ENCODE measurements at regions not wholly inside any gene's neighbourhood (a gene's known extent, or its start where the extent isn't known, plus 50 kb on each side); places are given as distances from the start of the nearest gene placed in this dataset.
"Not testable (repeated sequence)": the region's sequence is repeated elsewhere in the genome, so short reads cannot be mapped to it uniquely, and the experiment has no call there.

GRCh38 chr2:204145791-204146190 is 209.2 kb downstream of the ICOS start:
- no peak for DNase-seq

- DNase-seq, result not testable (repeated sequence)
Observed at GRCh38 chr2:204147040-204147439, 210.5 kb downstream of the ICOS start.

DNA sequence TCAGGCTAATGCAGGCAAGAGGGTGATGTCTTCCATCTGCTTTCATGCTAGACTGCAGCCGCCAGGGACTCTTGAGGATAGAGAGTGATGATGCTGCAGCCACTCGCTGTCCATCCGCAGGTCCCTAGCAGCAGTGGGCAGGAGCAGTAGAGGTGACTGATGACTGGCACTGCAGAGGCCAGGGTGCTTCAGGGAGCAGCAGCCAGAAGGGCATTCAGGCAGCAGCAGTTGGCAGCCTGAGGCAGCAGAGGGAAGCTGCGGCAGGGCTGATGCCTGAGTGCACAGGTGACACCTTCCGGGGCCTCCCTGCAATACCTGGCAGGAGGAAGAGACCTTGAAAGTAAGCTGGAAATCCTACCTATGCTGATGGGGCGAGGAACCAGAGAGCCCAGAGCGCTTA is 214.2 kb downstream of the ICOS start:
- no peak for DNase-seq

DNA sequence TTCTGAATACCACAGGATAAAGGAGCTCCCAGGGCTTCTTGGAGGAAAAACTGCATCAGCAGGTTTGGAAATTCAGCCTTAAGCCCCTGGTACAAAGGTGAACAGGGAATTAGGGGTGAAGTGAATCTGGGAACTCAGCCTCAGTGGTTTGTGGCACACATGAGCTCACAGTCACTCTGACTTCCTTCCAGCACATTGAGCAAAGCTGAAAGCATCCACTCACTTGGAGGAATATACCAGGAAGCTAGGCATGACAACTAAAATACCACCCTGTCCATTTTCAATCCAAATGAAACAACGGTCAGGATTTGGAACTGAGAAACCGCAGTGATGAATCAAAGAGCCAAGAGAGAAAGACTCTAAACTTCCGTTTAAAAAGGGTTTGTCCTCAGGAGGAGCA is 216.1 kb downstream of the ICOS start:
- no peak for DNase-seq

GRCh38 chr2:204154863-204155262 is 218.3 kb downstream of the ICOS start:
- DNase-seq, result no peak

DNA sequence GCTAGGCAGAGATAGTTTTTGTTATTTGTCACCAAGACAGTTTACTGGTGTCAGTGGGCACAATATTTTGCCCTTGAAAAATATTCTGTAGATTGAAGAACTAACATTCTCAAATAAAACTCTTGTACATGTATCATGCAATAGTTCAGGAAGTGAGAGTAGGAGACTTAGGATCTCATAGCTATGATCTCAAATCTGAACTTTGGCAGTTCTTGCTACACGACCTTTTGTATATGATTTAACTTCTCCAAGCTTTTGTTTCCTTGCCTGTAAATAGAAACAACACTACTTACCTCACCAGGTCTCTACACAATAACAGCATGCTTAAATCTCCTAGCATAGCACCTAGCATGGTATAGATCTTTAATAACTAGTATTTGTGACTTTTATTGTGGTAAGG is 219.9 kb downstream of the ICOS start:
- no peak for DNase-seq

DNA sequence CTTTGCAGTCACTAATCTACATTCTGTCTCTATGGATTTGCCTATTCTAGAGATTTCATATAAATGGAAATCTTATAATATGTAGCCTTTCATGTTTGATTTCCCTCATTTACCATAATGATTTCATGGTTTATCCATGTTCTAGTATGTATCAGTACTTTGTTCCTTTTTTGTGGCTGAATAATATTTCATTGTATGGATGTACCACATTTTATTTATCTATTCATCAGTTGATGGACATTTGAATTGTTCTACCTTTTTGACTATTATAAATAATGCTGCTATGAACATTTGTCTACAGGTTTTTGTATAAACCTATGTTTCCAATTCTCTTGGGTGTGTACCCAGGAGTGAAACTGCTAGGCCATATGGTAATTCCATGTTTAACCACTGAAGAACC is 221.1 kb downstream of the ICOS start:
- no peak for DNase-seq

- DNase-seq, result no peak
Observed at GRCh38 chr2:204159526-204159925, 223.0 kb downstream of the ICOS start.

DNA sequence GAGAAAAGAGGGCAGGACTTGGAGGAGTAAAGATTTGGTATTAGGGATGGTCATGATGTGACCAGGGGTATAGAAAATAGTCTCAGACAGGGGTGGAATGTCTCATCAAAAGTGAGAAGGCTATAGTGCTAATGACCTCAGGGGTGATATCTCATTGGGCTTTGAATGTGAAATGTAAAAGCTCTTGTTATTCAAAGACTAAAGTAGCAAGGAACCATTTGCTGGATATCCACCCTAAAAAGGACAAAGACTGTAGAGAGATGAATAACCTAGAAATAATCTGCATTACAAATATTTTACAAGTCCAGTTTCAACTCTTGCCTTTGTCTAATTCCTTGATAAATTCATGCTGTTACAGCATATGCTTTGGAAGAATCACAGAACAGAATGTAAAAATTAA is 224.4 kb downstream of the ICOS start:
- DNase-seq, result no peak

DNA sequence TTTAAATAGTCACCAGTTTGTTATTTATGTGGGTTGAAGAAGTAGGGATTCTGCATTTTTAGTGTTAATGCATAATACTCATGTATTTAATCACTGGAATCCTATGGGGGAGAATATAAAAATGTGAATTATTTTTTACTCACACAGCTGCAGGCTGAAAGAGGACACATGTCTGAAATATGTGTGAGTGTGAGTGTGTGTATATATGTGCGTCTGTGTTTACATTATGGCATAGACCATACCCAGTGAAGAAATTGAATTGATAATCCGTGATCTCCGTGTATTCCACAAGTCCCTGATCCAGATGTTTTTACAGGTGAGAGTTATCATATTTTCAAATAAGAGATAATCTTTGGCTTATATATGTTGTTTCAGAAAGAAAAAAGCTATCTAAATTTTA is 225.3 kb downstream of the ICOS start:
- no peak for DNase-seq

DNA sequence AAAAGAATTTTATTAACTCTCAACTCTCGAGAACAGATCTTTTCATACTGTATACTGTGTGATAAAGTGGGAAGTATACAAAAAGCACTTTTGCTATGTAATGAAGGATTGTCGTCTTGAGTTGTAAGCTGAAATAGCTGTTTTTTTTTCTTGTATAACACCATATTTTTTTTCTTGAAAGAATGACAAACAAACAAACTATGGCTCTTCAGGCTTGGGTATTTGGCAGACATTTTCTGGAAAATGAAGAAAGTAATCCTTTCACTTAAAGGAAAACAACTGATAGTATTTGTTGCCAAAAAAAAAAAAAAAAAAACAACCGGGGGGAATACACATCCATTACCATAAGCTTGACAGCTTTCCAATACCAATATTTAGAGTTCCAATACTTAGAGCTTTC is 230.4 kb downstream of the ICOS start:
- no peak for DNase-seq

DNA sequence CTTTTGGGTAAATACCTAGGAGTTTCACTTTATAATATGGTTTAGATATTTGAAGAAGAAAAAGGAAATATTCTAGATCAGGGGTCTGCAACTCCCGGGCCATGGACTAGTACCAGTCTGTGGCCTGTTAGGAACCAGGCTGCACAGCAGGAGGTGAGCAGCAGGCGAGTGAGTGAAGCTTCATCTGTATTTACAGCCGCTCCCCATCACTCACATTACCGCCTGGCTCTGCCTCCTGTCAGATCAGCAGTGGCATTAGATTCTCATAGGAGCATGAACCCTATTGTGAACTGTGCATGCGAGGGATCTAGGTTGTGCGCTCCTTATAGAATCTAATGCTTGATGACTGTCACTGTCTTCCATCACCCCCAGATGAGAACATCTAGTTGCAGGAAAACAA is 231.1 kb downstream of the ICOS start:
- DNase-seq, result not testable (repeated sequence)

DNA sequence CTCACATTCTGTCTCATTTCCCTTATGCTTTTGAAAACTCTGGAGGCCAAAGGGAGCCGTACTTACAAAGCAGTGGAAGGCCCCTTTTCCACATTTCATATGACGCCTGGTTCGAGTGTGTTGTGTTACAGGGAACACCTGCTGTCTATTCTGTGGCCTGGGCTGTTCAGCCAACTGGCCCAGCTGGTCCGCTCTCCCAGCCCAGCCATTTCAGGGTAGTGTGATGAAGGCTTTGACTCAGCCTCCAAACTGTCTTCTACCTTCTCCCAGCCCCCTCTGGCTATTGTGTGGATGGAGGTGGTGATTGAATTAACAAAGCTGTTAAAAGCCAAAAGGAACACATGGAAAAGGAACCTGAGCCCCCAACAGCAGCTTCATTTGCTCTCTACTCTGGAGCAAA is 233.8 kb downstream of the ICOS start:
- no peak for DNase-seq

DNA sequence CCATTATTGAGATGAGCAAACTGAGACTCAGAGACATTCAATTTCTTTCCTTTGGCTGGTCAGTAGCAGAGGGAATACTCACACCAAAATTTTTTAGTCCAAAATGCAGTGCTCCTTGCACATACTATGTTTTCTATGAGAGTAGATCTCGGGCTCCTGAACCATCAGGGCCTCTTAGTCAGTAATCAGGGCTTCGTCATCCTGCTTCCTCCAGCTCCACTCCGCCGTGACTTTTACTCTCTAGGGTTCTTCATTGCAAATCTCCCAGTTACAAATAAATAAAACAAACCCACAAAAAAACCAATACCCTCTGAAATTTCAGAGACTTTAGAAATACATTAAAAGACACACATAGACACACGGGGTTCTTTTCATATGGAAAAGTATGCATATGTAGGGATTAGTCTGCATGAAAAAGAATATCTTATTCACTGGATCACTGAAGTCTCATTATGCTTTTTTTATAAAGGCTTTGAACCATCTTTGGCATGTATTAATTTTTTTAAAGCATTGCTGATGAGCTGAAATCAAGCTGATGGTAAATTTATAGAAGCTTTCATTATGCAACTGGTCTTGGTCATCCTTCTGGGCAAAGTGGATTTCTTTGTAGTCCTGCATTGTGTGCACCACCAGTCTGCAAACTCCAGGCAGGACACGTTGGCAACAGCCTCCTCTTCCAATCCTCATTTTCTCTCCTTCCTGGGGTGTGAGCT is 235.0 kb downstream of the ICOS start:
- no peak for DNase-seq

- no peak for DNase-seq
Observed at GRCh38 chr2:204172145-204172600, 235.6 kb downstream of the ICOS start.

GRCh38 chr2:204174034-204174433 is 237.5 kb downstream of the ICOS start:
- DNase-seq, result no peak

DNA sequence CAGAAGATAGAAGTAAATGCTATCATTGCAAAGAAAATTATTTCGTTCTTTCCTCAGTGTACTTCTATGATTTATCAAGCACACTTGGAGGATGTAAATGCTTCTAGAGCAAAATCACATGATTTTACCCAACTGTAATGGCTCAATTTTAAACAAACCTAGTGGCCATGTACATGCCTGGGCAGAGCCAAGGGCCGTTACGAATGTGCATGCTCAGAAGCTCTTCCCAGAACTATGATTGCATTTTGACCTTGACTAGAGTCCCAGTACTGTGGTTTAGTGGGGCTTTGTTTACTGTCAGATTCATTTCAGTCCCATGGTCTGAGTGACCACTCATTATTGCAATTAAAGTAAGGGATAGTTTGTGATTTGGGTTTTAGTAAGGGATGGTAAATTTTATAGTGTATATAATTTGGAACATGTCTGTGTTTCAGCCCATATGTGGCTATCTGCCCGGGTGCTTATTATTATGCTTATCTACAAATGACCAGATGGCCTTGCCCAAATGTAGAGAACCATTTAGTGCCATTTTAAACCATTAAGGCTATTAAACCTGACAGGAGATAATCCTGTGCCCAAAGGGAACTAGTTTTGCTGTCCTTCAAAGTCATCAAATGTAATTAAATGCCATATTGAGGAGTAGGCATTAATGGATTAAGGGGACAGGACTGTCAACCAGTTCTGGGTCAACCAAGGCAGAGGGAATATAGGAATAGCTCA is 239.1 kb downstream of the ICOS start:
- no peak for DNase-seq

DNA sequence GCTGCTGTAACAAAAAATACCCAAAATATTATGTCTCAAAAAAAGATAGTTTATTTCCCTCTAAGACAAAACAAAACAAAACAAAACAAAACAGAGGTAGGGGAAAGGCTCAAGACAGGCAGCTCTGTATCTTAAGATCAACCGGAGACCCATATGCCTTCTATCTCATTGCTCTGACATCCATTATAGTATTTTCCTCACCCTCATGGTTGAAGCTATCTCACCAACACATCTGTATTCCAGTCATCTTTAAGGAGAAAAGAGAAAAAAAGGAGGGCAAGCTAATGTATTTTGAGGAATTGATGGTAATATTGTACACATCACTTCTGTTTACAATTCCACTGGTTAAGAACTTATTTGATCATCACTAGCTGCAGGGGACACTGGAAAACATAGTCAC is 239.7 kb downstream of the ICOS start:
- no peak for DNase-seq

GRCh38 chr2:204177251-204177976 is 240.9 kb downstream of the ICOS start:
- DNase-seq, result no peak

DNA sequence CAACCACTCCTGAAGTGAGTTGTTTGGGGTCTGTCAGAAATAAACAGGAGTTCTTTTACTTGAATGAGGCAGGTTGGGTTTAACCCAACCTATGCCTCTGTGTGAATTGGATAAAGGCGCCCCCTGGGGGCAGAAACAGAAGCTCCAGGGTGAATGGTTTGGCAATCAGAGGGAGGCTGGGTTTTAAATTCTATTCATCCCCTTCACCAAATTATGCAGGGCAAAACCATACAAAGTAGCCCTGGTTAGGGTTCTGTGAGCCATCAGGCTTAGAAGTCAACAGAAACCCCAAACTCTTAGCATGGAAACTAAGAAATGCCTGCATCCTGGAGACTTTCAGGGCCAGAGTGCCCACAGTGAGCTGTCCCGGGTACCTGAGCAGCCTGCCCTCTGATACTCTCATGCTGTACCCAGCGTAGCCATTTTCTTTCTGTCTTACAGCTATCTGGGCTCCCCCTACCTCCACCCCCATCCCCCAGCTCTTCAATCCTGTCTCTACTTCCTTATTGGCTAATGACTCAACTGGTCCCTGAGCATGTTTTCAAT is 241.5 kb downstream of the ICOS start:
- DNase-seq, result no peak

DNA sequence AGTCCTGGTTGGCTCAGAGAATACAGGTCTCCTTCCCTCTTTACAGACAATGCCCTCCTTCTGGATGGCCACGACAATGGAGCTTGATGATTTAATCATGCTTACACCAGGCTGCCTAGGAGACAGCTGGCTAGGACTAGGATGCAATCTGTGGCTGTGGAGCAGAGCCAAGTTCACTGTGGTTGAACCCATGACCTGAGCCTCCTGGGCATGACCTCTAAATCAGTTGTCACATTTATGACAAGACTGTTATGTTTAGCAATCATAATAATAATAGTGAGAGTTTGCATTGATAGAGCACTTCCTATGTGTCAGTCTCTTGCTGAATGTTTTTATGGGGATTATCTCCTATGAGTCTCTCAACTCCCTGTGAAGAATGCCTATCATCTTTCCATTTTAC is 244.1 kb downstream of the ICOS start:
- DNase-seq, result no peak

DNA sequence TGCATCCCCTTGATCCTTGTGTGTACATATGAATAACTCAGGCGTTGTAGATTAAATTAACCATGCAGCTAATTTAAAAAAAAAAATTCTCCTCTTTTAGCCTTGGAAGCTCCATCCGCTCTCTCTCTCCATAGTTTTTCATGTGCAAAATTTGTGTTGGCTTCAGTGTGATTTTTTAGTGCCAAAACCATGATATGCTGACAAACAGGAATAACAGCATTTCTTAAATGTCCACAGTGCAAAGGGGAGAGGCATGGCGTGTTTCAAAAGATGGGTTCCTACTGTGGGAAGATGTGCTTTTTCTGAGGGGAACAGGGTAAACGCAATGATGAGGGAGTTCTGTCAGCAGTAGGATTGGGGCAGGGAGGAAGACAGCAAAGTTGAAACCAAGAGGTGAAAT is 247.0 kb downstream of the ICOS start:
- no peak for DNase-seq

DNA sequence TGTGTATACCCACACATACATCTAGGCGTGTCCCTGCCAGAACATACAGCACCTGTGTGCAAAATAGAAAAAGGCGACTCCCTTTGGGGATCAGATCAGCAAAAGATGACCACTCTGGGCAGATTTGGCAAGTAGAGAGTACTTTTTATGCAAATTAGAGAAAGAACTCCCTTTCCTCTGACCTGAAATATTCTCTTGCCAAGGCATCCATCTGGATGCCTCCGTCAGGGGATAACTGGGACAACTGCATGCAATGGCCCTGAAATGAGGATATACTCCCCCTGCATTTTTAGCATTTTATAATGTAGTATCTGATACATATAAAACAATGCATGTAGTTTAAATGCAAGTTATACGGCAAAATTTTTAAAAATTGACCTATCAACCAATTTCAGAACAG is 247.7 kb downstream of the ICOS start:
- no peak for DNase-seq

Data from DMS79 treated with DMSO at 0.1 percent for 48 hours (cell line).